SH-SY5Y (cell line): ENCODE measurements at regions not wholly inside any gene's neighbourhood (a gene's known extent, or its start where the extent isn't known, plus 50 kb on each side); places are given as distances from the start of the nearest gene placed in this dataset.

Source experiments
- GATA2 ChIP-seq: IDR thresholded peaks from 2 replicates; pipeline ENCODE4 v1.6.1; 2011; ENCODE audit warnings: mild to moderate bottlenecking, low read depth, low read length
- GATA3 ChIP-seq: IDR thresholded peaks from 2 replicates; pipeline ENCODE4 v1.6.1; 2011; ENCODE audit warnings: low read depth, mild to moderate bottlenecking, low read length, moderate library complexity

DNA sequence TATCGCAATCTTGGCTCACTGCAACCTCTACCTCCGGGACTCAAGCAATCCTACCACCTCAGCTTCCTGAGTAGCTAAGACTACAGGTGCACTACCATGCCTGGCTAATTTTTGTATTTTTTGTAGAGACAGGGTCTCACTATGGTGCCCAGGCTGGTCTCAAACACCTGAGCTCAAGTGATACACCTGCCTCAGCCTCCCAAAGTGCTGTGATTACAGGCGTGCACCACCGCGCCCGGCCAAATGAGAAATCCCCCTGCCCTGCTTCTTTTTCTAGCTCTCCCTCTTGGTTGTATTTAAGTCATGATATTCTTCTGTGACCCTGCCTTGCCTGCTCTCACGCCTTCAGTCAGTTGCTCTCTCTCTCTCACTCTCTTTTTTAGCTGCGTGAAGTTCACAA, 157.0 kb upstream of the SH3BP4 start:
- no peak for TF ChIP-seq GATA2
- no peak for TF ChIP-seq GATA3
